Fibroblast of skin of scalp (primary cell): ENCODE measurements at regions not wholly inside any gene's neighbourhood (a gene's known extent, or its start where the extent isn't known, plus 50 kb on each side); places are given as distances from the start of the nearest gene placed in this dataset.
"Not testable (repeated sequence)": the region's sequence is repeated elsewhere in the genome, so short reads cannot be mapped to it uniquely, and the experiment has no call there.

ENCODE experiments used
- DNase-seq: peaks from one replicate; pipeline ENCODE4 v3.0.0-alpha.2; 2013

DNA sequence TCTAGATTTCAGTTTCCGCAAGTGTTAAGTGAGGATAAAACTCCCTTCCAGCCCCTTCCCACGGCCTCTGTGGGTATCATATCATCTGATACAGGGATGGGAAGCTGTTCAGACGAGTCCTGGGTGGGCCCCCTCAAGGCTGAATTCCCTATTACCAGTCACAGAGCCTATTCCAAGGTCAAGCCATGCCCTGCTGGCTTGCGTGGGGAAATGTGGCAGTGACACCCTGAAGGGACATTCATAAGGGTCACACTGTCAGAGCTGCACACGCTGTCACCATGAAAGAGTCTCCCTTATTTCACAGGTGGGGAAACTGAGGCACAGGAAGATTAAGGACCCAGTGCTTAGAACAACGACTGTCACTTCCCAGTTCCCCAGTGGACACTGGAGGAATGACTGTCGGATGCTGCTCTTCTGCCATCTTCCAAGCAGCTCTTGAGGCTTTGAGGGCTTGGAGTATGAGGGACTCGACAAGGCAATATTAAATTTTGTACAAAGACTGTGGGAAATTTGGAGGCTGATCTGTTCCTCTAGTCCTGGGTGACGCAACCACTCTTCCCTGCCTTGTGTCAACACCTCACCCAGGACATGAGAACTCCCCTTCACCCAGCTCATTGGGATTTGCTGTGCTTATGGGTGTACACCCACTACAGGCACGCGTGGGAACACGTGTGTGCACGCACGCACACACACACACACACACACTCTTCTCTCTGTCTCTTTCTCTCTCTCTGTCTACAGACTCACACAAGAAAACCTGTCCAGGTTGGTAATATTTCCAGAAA lies 386.0 kb downstream of the RPS24 start:
- no peak for DNase-seq

- no peak for DNase-seq
Observed at GRCh38 chr10:78420946-78421735, 387.5 kb downstream of the RPS24 start.

GRCh38 chr10:78424050-78424449 lies 390.4 kb downstream of the RPS24 start:
- not testable (repeated sequence) for DNase-seq

DNA sequence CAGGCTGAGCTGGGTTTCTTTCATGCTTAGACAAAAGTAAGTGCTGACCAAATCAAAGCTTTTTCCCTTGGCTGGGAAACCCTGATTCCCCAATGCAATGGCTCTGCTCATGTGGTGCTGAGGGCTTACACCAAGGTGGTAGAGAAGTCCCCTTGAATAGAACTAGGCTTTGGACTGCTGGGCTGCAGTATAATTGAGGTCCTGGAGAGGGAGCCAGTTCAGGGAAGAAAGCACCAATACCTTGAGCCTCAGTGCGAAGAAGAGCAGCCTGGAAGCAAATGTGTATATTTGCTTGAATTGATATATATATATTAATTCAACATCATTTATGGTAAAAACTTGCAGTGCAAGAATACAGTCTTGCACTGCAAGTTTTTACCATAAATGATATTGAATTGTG lies 391.1 kb downstream of the RPS24 start:
- no peak for DNase-seq

DNA sequence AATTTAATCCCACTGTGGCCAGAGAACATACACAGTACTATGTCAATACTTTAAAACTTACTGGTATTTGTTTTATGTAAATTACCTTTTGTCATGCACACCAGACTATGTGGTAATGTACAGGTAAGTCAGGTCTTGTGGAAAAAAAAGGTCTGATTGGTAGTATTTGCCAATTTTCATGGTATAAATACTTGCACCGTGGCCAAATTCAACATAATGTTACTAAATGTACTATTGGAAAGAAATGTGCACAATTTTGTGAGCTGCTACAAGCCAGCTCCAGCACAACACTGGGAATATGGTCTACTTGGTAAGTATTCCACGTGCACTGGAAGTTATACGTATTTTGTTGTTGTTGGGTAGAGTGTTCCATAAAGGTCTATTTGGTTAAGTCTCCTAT lies 392.5 kb downstream of the RPS24 start:
- DNase-seq, result no peak

- DNase-seq, result no peak
Observed at GRCh38 chr10:78427497-78428031, 393.9 kb downstream of the RPS24 start.

- no peak for DNase-seq
Observed at GRCh38 chr10:78428579-78428978, 394.9 kb downstream of the RPS24 start.

DNA sequence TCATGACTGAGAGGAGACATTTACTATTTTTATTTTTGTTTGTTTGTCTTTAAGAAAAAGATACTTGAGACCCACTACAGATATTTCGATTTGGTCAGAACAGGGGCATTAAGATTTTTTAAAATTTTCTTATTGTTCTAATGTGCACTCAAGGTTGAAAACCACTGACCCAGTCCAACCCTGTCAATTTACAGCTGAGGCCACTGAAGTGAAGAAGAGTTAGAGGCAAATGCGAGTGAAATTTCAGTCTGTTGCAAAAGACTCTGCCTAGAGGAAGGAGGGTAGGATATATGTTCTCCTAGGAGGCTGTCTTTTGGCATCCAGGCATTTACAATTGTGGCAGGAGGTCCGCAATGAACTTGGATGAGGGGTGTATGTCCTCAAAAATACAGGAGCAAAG lies 396.3 kb downstream of the RPS24 start:
- no peak for DNase-seq

DNA sequence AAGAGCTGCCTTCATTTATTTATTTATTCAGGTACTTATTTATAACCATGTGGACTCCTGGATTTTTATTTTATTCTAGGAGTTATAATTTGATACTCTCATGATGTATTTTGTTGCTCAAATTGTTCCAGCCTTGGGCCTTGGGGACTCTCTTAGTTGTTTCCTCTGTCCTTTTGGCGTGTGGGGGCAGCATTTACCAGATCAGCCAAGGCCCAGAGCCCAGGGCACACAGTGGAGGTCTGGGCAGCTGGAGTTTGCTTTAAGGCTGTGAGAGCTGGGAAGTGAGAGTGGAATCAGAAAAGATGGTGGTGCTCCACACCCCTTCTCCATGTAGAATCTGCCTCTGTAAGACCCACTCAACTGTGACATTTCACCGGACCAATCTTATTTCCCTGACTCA lies 398.9 kb downstream of the RPS24 start:
- DNase-seq, result peak; percentile 26

DNA sequence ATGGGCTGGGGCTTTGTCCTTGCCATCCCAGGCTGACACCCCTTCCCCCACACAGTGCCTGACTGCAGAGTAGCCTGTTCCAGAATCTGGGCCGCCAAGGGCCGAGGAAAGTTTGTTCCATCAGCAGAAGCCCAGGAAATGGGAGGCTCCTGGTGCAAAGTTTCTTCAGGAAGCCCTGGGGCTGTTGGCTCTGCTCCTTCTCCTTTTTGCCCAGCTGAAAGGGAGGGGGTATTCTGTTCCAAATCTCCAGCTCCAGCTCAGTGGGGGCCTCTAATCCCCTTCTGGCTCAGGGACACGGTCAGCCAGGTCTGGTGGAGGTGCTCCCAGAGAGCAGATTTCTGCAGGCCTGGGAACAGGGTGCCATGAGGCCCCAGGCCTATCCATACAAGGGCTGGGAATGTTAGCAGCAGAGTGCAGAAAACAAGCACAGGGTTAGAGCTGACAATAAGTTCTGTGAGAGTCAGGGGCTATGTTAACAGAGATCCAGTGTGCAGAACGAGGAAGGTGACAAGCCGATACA lies 399.5 kb downstream of the RPS24 start:
- DNase-seq, result no peak

- no peak for DNase-seq
Observed at GRCh38 chr10:78433766-78434535, 400.3 kb downstream of the RPS24 start.

GRCh38 chr10:78434886-78435285 lies 401.2 kb downstream of the RPS24 start:
- no peak for DNase-seq

GRCh38 chr10:78435484-78436221 lies 402.0 kb downstream of the RPS24 start:
- no peak for DNase-seq

DNA sequence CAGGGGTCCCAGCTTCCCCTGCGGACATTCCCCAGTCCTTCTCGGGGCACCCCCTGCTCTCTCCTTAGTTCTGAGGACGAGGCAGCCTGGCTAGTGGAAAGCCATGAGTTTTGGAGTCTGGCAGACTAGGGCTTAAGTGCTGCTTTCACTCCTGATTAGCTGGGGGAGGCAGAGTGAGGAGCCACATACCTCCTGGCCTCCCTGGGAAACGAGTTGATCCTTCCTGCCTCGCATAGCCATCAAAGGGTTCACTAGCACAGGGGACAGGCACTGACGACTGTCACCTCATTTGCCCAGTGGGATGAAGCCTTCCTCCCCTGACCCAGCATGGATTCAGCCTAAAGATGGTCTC lies 402.5 kb downstream of the RPS24 start:
- DNase-seq, result no peak

GRCh38 chr10:78436706-78437406 lies 403.2 kb downstream of the RPS24 start:
- DNase-seq, result no peak

GRCh38 chr10:78437407-78437768 lies 403.7 kb downstream of the RPS24 start:
- DNase-seq, result no peak

- no peak for DNase-seq
Observed at GRCh38 chr10:78437998-78438906, 404.6 kb downstream of the RPS24 start.

DNA sequence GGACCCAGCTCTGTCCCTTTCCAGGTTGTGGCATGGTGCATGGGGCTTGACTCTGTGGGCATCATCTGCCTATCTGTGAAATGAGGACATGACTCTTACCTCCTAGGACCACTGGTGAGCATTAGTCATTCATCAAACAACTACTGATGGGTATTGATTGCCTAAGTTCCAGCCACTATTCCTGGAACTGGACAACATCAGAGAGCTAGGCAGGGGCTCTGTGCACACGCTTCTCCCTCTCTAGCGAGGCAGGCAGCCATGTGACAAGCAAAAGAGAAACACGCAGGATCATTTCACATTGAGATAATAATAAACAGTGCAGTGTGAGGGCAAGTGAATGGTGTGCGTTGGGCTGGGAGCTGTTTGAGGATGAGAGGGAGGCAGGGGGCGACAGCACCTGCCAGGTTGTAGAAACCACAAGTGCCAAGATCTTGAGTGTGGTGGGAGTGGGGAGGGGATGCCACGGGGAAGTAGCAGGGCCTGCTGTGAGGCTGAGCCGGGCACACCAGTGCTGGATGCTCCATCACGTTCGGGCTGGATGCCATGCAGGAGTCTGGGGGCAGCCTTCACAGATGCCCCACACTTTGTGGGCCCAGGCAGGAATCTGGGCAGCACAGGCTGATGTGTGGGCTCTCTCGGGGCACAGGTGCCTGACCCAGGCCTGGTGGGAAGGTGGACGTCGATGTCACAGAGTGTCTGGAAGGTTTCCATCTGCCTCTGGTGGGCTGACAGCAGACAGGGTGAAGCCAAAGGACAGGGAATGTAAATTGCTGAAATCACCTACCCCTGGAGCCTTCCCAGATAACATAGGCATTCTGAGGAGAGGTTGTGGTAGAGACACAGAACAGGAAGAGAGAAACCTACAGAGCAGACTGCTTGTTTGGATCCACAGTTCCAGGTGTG lies 405.5 kb downstream of the RPS24 start:
- DNase-seq, result no peak

DNA sequence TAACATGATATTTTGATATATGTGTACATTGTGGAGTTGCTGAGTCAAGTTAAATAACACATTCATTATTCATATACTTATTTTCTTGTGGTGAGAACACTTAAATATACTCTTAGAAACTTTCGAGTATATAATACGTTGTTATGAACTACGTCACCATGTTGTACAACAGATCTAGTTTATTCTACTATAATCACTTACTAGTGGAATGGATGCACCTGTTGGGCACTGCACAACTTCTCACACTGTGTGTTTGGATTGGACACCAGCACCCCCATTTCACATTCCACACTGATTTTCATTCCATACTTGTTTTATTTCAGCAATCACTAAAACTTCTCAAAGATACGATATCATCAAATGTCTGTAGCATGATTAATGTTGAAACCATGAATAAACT lies 407.3 kb downstream of the RPS24 start:
- DNase-seq, result no peak
